GOT3 (cell line): ENCODE measurements at regions not wholly inside any gene's neighbourhood (a gene's known extent, or its start where the extent isn't known, plus 50 kb on each side); places are given as distances from the start of the nearest gene placed in this dataset.
"Not testable (repeated sequence)": the region's sequence is repeated elsewhere in the genome, so short reads cannot be mapped to it uniquely, and the experiment has no call there.

ENCODE experiments used
- DNase-seq: peaks from one replicate; lab custom pipeline; 2025; ENCODE audit warnings: mixed read lengths; lab: John Stamatoyannopoulos, UW

DNA sequence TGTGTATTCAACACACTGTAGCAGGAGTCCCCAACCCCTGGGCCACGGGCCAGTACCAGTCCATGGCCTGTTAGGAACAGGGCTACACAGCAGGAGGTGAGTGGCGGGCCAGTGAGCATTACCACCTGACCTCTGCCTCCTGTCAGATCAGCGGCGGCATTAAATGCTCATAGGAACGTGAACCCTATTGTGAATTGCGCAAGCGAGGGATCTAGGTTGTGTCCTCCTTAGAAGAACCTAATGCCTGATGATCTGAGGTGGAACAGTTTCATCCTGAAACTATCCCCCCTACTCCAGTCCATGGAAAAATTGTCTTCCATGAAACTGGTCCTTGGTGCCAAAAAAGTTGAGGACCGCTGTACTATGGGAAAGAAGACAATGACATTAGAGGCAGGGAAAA, 386.9 kb downstream of the PREX1 start:
- no peak for DNase-seq

DNA sequence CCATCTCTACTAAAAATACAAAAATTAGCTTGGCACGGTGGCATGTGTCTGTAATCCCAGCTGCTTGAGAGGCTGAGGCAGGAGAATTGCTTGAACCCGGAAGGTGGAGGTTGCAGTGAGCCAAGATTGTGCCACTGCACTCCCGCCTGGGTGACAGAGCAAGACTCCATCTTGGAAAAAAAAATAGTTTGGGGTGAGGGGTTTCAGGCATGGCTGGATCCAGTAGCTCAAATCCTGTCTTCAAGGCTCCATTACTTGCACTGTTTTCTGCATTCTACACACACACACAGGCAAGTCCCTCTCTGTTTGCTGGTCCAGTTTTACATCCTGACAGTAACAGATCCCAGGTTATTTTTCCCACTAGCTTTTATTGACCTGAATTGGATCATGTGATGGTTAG, 387.5 kb downstream of the PREX1 start:
- not testable (repeated sequence) for DNase-seq

DNA sequence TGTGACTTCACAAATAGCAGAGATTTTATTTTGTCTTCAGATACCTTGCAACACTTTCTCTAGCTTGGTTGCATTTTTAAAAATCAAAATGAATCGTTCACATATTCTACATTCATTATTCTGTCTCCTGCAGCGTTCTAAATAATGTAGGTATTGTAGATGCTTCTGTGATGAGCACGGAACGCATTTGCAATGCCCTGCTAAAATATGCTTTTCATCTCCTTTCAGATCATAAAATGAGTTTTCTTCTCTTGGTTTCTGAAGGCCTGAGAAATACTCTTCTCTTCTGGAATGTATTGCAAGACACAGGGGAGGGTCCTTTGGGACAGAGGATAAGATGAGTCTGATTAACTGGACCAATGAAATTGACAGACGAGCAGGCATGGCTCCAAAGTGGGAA, 390.7 kb downstream of the PREX1 start:
- no peak for DNase-seq

DNA sequence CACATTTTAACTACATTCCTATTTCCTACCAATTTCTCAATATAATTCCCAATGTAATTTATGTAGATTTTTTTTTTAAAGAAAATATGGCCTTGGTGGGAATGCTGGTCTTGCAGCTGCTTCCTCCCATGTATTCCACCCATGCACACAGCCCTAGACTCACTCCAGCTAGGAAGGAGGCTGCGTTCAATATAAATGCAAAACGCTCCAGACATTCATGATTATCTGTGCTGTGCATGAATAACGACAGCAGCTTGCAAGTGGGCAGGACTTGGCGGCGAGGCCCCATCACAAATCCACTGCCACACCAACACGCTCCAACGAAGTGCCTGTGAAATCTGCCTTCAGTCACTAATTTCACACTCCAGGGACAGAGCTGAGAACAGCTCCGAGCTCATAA, 391.2 kb downstream of the PREX1 start:
- not testable (repeated sequence) for DNase-seq

DNA sequence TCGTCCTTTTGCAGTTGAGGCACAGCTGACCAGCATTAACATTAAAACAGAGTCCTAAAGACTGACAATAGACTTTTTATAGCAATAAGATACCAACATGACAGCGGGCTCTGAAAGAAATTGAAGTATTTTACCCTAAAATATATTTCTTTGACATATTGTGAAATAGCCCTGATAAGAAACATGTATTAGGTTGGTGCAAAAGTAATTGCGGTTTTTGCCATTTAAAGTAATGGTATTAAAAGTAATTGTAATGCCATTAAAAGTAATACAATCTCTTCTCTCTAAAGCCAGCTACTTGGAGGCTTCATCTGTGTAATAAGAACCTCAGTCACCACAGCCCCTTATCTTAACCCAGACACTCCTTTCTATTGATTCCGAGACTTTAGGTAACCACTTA, 394.6 kb downstream of the PREX1 start:
- DNase-seq: no peak

DNA sequence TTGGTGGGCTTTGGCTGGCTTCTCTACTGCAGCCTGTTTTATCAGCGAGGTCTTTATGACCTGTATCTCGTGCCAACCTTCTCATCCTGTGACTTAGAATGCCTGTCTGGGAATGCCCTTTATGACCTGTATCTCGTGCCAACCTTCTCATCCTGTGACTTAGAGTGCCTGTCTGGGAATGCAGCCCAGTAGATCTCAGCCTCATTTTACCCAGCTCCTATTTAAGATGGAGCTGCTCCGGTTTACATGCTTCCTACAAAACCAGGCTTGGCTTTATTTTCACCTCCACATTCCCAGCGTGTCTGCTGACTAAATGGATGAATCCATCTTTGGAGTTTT, 395.3 kb downstream of the PREX1 start:
- no peak for DNase-seq

DNA sequence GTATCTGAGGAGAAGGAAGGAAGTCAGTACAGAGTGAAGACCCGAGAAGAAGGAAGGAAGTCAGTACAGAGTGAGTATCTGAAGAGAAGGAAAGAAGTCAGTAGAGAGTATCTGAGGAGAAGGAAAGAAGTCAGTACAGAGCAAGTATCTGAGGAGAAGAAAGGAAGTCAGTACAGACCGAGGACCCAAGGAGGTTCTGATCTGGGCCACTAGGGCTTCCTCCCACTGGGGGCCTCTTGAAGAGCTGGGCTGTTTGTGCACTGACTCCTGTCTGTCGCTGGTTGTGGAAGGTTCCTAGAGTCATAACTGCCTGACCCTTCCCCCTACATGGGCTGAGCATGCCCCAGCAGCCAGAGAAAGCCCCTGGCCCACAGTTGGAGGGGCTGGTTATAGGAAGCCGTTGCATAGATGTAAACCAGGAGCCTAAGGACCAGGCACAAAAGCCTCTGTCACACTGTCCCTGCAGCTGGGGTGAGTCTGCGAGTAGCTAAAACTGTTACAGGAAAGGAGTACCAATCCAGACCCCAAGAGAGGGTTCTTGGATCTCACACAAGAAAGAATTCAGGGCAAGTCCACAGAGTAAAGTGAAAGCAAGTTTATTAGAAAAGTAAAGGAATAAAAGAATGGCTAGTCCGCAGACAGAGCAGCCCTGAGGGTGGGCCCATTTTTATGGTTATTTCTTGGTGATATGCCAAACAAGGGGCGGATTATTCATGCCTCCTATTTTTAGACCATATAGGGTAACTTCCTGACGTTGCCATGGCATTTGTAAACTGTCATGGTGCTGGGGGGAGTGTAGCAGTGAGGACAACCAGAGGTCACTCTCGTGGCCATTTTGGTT, 395.9 kb downstream of the PREX1 start:
- DNase-seq: no peak

DNA sequence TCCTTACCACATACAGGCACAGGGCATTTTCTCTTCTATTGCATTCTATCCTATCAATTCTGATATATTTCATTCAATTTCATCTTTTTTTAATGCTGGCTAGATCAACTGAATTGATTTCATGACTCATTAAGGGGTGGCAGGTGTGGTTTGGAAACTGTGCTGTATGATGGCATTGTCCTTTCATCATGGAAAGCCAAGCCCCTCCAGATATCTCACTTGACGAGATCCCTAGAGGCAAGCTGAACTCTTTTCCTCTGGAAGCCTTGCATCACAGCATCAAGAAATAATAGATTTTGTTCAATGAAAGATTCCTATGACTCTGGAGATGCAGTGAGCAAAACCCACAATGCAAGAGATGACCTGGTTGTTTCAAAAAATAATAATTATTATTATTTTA, 401.2 kb downstream of the PREX1 start:
- no peak for DNase-seq

DNA sequence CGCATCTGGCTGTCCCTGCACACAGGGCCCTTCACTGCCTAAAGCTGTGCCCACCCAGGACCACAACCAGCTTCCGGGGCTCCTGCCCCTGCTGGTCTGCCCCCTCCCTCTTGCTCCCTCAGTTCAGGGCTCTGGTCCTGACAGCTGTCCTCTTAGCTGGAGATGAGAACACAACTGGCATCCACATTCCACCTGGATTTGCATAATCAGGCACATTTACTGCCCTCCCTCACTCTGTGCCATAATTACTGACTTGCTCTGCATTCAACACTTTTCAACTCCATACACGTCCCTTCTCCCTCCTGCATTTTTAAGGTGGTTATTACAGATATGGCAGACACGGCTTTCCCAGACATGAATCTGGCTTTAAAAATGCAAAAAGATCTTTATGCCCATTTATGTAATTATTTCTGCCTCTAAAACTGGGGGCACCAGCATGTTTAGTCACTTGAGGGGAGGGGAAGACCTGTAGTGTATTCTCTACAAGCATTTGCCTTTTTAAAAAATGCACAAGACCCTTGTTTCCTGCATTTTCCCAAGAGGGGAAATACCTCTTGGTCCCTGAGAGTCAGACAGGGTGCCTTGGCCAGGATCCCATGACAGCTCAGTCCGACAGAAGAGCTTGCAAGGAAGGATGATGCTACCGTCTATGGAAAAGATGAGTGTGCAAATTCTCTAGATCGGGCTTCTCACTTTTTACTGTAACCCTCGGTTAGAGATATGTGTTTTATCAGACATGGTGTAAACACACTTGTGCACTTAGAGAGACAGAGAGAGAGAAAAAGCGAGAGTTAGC, 401.8 kb downstream of the PREX1 start:
- DNase-seq: no peak

DNA sequence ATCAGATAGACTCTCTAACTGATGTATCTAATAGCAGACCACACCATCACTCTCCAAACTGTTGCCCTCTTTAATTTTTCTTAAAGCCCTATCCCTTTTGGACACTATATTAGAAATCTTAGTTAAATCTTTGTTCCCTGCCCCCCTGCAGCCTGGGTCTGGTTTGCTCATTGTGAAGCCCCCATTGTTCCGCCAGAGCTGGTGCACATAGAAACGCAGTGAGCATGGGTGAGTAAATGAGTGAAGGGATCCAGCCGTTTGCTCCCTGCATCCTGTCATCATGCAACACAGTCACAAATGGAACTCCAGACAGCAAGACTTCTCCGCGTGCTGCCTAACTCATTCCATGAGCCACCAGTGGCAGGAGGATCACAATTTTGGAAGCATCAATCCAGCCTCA, 402.5 kb downstream of the PREX1 start:
- DNase-seq: no peak

DNA sequence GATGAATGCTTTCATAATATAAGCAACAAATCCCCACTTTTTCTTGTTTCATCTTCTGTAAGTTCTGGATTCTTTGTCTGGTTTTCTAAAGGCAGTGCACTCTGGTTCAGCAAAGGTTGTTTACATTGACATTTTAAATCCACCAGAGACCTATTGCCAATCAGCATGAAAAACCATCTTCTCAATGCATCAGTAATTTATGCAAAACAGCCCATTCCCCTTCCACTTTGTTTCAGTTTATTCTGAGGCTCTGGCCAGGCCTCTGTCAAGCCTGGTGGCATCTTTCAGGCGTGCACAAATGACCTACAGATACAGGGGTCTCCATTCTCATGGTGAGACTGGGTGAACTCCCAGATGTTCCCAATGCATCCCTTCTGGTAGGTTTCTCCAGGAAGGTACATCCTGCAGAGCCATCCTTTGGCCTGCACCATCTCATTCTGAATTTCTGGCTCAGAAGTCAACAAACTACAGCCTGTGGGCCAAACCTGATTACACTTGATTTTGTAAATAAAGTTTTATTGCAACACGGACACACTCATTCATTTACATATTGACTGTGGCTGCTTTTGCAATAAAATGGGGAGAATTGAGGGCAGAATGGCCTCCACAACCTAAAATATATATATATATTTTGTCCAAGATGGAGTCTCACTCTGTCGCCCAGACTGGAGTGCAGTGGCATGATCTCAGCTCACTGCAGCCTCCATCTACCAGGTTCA, 405.4 kb downstream of the PREX1 start:
- no peak for DNase-seq

DNA sequence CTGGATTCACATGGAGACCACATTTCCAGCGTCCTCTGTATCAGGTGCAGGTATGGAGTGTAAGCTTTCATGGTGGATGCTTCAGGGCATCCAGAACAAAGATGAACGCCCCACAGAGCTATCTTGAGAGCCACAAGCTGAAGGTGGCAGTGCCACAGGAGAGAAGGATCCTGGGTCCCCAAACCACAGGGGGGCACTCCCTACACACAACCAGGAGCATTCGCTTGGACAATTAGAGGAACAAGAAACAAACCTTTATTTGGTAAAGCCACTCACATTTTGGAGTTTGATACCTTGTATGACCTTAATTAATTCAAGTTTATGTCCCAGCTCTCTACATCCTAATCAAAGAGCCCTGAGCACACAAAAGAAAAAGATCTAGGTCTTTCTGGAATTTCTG, 406.3 kb downstream of the PREX1 start:
- no peak for DNase-seq

DNA sequence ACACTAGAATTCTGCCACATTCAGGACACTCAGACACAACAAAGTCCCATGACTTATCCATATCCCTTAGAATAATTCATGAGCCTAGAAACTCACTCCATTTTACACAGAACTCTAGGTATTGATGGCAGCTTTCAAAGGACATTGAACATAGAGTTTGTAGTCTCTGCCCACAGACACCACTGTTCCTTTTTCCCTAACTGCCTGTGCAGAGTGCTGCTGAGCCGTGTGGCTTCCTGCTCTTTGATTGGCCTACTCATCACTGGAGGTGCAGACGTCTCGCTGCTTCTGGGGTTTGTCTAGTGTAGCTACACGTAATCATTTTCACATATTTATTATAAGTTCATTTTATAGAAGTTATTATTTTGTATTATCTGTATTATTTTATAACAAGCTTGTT, 407.6 kb downstream of the PREX1 start:
- DNase-seq: no peak

DNA sequence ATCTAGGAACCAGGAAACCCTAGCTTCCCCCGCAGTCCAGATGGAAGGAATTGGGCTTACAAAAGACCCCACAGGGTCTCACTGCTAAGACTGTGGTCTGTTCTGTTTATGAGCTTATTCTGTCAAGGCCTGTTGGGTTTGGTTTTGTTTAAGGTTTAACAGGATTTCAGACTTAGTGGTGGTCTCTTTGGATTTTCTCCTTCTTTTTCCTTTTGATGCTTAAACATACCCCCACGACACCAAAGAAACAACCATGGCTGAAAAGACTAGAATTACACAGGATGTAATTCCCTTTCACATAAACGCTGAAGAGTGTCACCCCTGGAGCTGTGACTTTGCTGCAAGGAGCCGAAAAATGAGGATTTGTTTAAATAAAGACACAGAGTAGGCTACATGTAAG, 408.6 kb downstream of the PREX1 start:
- DNase-seq: no peak

DNA sequence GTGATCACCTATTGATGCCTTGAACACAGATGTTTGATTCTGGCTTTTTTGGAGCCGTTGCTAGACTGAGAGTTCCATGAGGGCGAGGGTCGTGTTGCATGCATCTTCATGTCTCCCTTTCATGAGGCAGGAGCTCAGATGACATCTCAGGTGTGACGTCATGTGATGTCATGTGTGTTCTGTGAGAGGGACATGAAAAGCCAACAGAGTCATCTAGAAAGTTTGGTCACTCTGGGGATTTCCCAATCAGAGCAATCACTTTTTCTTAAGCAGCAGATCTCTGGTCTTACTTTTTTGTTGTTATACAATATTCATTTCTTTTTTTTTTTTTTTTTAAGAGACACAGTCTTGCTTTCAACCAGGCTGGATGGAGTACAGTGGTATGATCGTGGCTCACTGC, 411.8 kb downstream of the PREX1 start:
- DNase-seq: no peak

DNA sequence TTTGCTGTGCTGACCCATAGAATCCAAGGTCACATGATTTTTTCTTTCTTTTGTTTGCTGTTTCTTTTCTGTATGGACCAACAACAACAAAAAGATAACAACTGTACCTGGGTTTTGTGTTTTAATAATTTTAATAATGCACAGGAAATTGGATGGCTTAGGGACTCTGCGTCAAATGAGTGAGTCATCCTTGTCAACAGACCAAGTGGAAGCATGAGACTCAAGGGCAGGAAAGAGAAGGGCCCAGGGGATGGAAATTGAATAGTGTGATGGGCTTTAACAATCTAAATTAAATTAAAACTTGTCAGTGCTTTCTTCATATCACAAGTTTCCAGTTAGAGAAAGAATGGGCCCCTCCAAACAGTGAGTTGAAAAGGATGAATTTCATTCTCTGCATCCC, 413.0 kb downstream of the PREX1 start:
- no peak for DNase-seq

DNA sequence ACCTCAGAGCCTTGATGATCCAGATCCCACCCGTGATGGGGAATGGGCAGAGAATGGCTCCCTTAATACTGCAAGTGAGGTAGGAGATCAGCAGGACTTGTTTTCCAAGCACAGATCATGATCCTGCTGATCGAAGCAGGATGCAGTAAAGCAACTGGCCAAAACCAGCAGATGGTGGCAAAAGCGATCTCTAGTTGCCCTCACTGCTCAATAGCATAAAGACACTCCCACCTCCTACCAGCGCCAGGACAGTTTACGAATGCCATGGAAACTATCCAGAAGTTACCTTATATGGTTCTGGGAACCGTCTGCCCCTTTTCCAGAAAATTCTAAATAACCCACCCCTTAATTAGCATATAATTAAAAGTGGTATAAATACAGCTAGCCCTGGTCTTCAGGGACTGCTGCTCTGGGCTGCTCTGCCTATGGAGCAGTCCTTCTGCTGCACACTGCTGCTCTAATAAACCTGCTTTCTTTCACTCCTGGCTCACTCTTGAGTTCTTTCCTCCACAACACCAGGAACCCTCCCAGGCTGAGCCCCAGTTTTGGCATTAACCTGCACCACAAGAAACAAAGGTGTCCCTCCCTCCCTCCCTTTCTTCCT, 415.8 kb downstream of the PREX1 start:
- DNase-seq: no peak

DNA sequence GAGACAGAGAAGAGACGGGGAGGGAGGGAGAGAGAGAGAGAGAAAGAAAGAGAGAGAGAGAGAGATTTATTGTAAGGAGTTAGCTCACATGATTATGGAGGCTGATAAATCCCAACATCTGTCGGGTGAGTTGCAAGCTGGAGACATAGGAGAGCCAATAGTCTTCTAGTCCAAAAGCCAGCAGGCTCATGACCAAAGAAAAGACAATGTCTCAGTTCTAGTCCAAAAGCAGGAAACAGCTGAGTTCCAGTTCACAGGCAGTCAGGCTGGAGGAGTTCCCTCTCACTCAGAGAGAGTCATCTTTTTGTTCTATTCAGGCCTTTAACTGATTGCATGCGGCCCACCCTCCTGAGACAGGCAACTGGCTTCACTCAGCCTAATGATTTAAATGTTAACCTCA, 416.6 kb downstream of the PREX1 start:
- DNase-seq: no peak

DNA sequence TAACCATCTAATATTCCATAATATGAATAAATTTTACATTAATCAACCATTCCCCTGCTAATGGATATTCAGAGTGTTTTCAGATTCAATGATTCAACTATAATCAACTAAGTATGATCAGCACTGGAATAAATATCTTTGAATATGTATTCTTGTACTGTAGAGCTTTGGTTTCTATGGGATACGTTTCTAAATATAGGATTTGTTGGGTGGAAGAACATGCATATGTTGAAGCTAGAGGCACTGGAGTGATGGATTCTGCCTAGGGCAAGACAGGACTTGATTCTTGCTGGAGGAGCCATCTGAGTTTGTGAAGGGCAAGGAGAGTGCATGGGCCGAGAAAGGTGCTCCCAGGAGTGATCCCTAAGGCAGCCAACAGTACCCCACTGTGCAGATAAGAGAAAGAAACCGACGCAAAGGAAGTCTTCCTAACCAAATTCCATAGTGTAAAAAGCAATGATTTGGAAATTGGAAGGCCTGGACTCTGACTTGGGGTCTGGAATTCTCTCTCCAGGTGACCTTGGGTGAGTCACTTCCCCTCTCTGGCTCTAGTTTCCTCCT, 418.7 kb downstream of the PREX1 start:
- DNase-seq: no peak

DNA sequence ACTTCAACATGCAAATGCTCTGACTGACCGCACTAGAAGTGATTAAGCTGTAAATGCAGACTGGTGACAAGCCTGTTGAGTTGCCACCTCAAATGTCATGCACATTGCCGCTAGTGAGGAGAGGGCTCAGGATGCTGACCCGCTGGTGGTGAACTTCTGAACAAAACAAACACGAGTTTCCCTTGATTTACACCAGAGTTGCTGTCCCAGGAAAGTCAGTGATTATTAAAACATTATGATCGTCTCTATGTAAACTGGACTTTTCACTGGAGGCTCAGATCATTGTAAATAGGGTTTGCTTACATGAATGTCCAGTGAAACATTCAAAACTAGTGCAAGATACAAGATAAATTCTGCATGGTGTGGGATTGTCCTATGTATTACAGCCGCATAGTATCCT, 420.1 kb downstream of the PREX1 start:
- no peak for DNase-seq

DNA sequence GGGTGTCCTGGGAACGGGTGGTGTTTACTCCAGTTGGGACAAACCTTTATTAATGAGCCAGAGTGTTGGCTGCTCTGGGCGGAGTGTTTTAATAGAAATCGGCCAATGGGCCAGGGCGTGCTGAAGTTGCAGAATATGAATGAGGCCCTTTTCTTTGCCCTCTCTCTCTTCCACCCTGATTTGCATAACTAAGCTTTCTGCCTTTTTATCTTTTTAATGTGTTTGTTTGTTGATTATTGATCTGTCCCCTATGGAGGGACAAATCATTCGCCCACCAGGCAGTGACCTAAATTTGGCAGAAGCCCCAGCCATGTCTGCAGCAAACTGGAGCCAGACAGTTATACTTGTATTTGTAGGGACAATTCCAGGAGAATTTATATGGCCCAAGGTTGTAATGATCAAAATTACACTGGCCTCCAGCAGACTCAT, 420.9 kb downstream of the PREX1 start:
- DNase-seq: no peak

DNA sequence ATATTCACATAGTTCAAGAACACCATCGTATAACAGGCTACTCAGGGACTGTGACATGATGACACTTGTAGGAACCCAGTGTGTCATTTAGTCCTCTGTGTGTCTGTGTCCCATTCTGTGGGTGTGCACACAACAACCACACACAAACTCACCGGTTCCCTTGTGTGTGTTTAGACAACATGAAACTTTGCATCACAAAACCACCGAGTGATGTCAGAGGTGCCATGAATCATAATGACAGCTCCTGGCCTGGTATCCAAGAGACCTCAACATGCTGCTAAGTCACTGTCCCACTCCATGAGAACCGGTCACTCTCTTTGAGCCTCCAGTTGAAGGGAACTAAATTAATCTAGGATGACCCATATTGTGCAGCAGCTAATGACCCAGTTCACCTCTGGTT, 421.3 kb downstream of the PREX1 start:
- DNase-seq: no peak
